B cell (primary cell): ENCODE measurements at regions not wholly inside any gene's neighbourhood (a gene's known extent, or its start where the extent isn't known, plus 50 kb on each side); places are given as distances from the start of the nearest gene placed in this dataset.

Source experiments
- CTCF ChIP-seq: fragments of 200-600 bp; IDR thresholded peaks from one replicate; pipeline ENCODE4 v1.8.0; 2022; ENCODE audit warnings: antibody characterized with exemption, mild to moderate bottlenecking
- EZH2 ChIP-seq: IDR thresholded peaks from 2 replicates; pipeline ENCODE4 v1.6.1; 2012; ENCODE audit warnings: borderline replicate concordance, low read depth, mild to moderate bottlenecking, moderate library complexity, low read length; ENCODE audit not compliant: insufficient read depth, poor library complexity, severe bottlenecking

GRCh38 chr3:72067721-72068120 lies 282.8 kb upstream of the PROK2 start:
- TF ChIP-seq CTCF (no peak), EZH2 (no peak)
